HCT116 (cell line): ENCODE measurements at regions not wholly inside any gene's neighbourhood (a gene's known extent, or its start where the extent isn't known, plus 50 kb on each side); places are given as distances from the start of the nearest gene placed in this dataset.

Experiments used
- ATAC-seq: fragments of 200-7000 bp; cut with Tn5 transposase; 2 replicates; pipeline ENCODE4 v1.9.1; 2020; ENCODE audit warnings: mild to moderate bottlenecking, moderate library complexity
- BruUV-seq: library from RNA; stranded (reverse); fragments of 400-500 nt; replicated peaks from 2 replicates; lab custom pipeline; 2021; lab: Mats Ljungman, UMichigan
- CTCF ChIA-PET: fragments of 300-600 bp; sonication (Branson Sonifier 250); formaldehyde crosslinking; loops from one replicate; lab custom pipeline; 2021; ENCODE audit warnings: antibody characterized with exemption; lab: Charles Lee
- POLR2A ChIA-PET: fragments of 300-600, 350-600 bp; sonication (Branson Sonifier 250); formaldehyde crosslinking; loops from one replicate; lab custom pipeline; 2021; ENCODE audit warnings: antibody characterized with exemption; lab: Charles Lee
- RAD21 ChIA-PET, 2 experiments: fragments of 300-600 bp; sonication (Branson Sonifier 250); formaldehyde crosslinking; loops; one replicate each; lab custom pipeline; 2023; ENCODE audit warnings: low total read pairs in 2 of 2; ENCODE audit not compliant: uncharacterized antibody in 2 of 2, unreplicated experiment in 2 of 2, low non-redundant PET in 1 of 2; lab: Charles Lee
- DNase-seq: peaks from one replicate; pipeline ENCODE4 v3.0.0-alpha.2; 2010; ENCODE audit warnings: low read depth, low spot score
- H2AFZ ChIP-seq: fragments of 200-600 bp; shearing (Covaris generic), sonication (generic); 2 replicates; pipeline ENCODE4 v1.6.1; 2017; ENCODE audit warnings: low read depth, mixed run types, mixed read lengths, antibody characterized with exemption, low read length; ENCODE audit not compliant: poor library complexity, severe bottlenecking
- H3K27ac ChIP-seq: 2 replicates; pipeline ENCODE4 v1.5.1; 2012; ENCODE audit warnings: low read depth, low read length
- H3K27me3 ChIP-seq: fragments of 200-600 bp; sonication (generic); 2 replicates; pipeline ENCODE4 v1.6.1; 2016; ENCODE audit warnings: mixed run types, low read length, mixed read lengths; ENCODE audit not compliant: insufficient read depth
- H3K36me3 ChIP-seq, 2 experiments: fragments of 200-500 bp in 1 of 2; fragments of 200-600 bp in 1 of 2; sonication (Bioruptor generic) in 1 of 2; sonication (generic) in 1 of 2; 2 replicates each; pipeline versions ENCODE4 v1.5.1 to v1.6.1; 2014 to 2016; ENCODE audit warnings: low read length in 2 of 2, inconsistent platforms in 1 of 2, mixed read lengths in 1 of 2, mixed run types in 1 of 2; ENCODE audit not compliant: insufficient read depth in 2 of 2, control insufficient read depth in 1 of 2
- H3K4me1 ChIP-seq, 2 experiments: fragments of 200-600 bp in 1 of 2; sonication (generic) in 1 of 2; 2 replicates each; pipeline versions ENCODE4 v1.5.1 to v1.6.1; 2012 to 2017; ENCODE audit warnings: low read length in 2 of 2, inconsistent platforms in 1 of 2, mild to moderate bottlenecking in 1 of 2, mixed read lengths in 1 of 2, mixed run types in 1 of 2, moderate library complexity in 1 of 2; ENCODE audit not compliant: insufficient read depth in 2 of 2, control insufficient read depth in 1 of 2
- H3K4me2 ChIP-seq: fragments of 200-600 bp; sonication (generic); 2 replicates; pipeline ENCODE4 v1.6.1; 2017; ENCODE audit warnings: mixed run types, low read length, mixed read lengths
- H3K4me3 ChIP-seq, 2 experiments: fragments of 200-600 bp in 1 of 2; sonication (generic) in 1 of 2; replicated peaks in 1 of 2; 2 replicates each; pipeline ENCODE4 v1.5.1; 2011 to 2016; ENCODE audit warnings: low read length in 2 of 2, control low read depth in 1 of 2, low read depth in 1 of 2, mild to moderate bottlenecking in 1 of 2, mixed read lengths in 1 of 2, mixed run types in 1 of 2
- H3K79me2 ChIP-seq: fragments of 200-600 bp; sonication (generic); 2 replicates; pipeline ENCODE4 v1.6.1; 2017; ENCODE audit warnings: mild to moderate bottlenecking, mixed run types, low read length, moderate library complexity, mixed read lengths; ENCODE audit not compliant: insufficient read depth
- H3K9ac ChIP-seq: fragments of 200-600 bp; sonication (generic); 2 replicates; pipeline ENCODE4 v1.6.1; 2016; ENCODE audit warnings: low read length, mixed read lengths
- H3K9me2 ChIP-seq: fragments of 200-600 bp; sonication (generic), shearing (Covaris generic); 2 replicates; pipeline ENCODE4 v1.6.1; 2017; ENCODE audit warnings: mixed run types, mild to moderate bottlenecking, moderate library complexity; ENCODE audit not compliant: insufficient read depth
- H3K9me3 ChIP-seq, 2 experiments: fragments of 200-500 bp in 1 of 2; fragments of 200-600 bp in 1 of 2; sonication (Bioruptor generic) in 1 of 2; sonication (generic) in 1 of 2; 2 replicates each; pipeline ENCODE4 v1.6.1; 2014 to 2017; ENCODE audit warnings: low read length in 2 of 2, mixed read lengths in 2 of 2, inconsistent platforms in 1 of 2, low read depth in 1 of 2, mild to moderate bottlenecking in 1 of 2, mixed run types in 1 of 2, moderate library complexity in 1 of 2; ENCODE audit not compliant: control insufficient read depth in 1 of 2, insufficient read depth in 1 of 2
- H4K20me1 ChIP-seq: fragments of 200-600 bp; sonication (generic), shearing (Covaris generic); 2 replicates; pipeline ENCODE4 v1.6.1; 2017; ENCODE audit warnings: mixed run types, mild to moderate bottlenecking, moderate library complexity; ENCODE audit not compliant: insufficient read depth
- CBX3 ChIP-seq: IDR thresholded peaks from 2 replicates; pipeline ENCODE4 v1.6.1; 2012; ENCODE audit warnings: low read depth
- EZH2 ChIP-seq: fragments of 200-600 bp; sonication (generic); IDR thresholded peaks from 2 replicates; pipeline ENCODE4 v1.6.1; 2017; ENCODE audit warnings: antibody characterized with exemption, mixed run types
- EZH2phosphoT487 ChIP-seq: fragments of 200-600 bp; IDR thresholded peaks from 2 replicates; pipeline ENCODE4 v1.6.1; 2018; ENCODE audit warnings: antibody characterized with exemption, borderline replicate concordance
- JUND ChIP-seq: IDR thresholded peaks from 2 replicates; pipeline ENCODE4 v1.6.1; 2012
- POLR2A ChIP-seq: IDR thresholded peaks from 2 replicates; pipeline ENCODE4 v1.7.0; 2011; ENCODE audit warnings: borderline replicate concordance; ENCODE audit not compliant: insufficient read depth, insufficient read length; ENCODE audit errors: extremely low read depth
- SIN3A ChIP-seq: IDR thresholded peaks from 2 replicates; pipeline ENCODE4 v1.6.1; 2012; ENCODE audit warnings: low read depth
- SRF ChIP-seq: IDR thresholded peaks from 2 replicates; pipeline ENCODE4 v1.6.1; 2012; ENCODE audit warnings: low read depth
- TCF7L2 ChIP-seq: IDR thresholded peaks from 2 replicates; pipeline ENCODE4 v1.7.0; 2011; ENCODE audit warnings: borderline replicate concordance, inconsistent platforms; ENCODE audit not compliant: insufficient read depth, insufficient read length; ENCODE audit errors: extremely low read depth
- YY1 ChIP-seq: IDR thresholded peaks from 2 replicates; pipeline ENCODE4 v1.6.1; 2011; ENCODE audit warnings: low read length, low read depth, moderate library complexity, mild to moderate bottlenecking; ENCODE audit not compliant: insufficient replicate concordance; ENCODE audit errors: extremely low read depth
- ZFX ChIP-seq: fragments of 450-650 bp; IDR thresholded peaks from 2 replicates; pipeline ENCODE4 v1.6.1; 2017
- ZNF274 ChIP-seq: fragments of 200-500 bp; sonication (Bioruptor generic); IDR thresholded peaks from 2 replicates; pipeline ENCODE4 v1.6.1; 2014; ENCODE audit warnings: mild to moderate bottlenecking, low read depth, low read length, inconsistent platforms
- intact Hi-C: fragments of 100-400 bp; cut with micrococcal nuclease; formaldehyde crosslinking; loops from 2 replicates; pipeline ENCODE4 v1.10.0; 2022
- TF ChIP-seq, protein P1 (sequence below): IDR thresholded peaks from 2 replicates; pipeline ENCODE4 v1.6.1; 2011; ENCODE audit warnings: mild to moderate bottlenecking, low read length, moderate library complexity; ENCODE audit not compliant: insufficient replicate concordance; ENCODE audit errors: extremely low read depth
- TF ChIP-seq, protein P2 (sequence below): IDR thresholded peaks from 2 replicates; pipeline ENCODE4 v1.6.1; 2012; ENCODE audit warnings: low read depth
- TF ChIP-seq, protein P3 (sequence below), 3 experiments: fragments of 200-600 bp in 1 of 3; sonication (generic) in 1 of 3; IDR thresholded peaks in 2 of 3; conservative IDR thresholded peaks in 1 of 3; 2 replicates each; pipeline ENCODE4 v1.5.1; 2012 to 2017; ENCODE audit warnings: low read depth in 2 of 3, low read length in 2 of 3, antibody characterized with exemption in 1 of 3, borderline replicate concordance in 1 of 3, control low read depth in 1 of 3, mild to moderate bottlenecking in 1 of 3, mixed read lengths in 1 of 3, mixed run types in 1 of 3, moderate library complexity in 1 of 3; ENCODE audit not compliant: insufficient read depth in 1 of 3
- TF ChIP-seq, protein P4 (sequence below): IDR thresholded peaks from 2 replicates; pipeline ENCODE4 v1.6.1; 2012

DNA sequence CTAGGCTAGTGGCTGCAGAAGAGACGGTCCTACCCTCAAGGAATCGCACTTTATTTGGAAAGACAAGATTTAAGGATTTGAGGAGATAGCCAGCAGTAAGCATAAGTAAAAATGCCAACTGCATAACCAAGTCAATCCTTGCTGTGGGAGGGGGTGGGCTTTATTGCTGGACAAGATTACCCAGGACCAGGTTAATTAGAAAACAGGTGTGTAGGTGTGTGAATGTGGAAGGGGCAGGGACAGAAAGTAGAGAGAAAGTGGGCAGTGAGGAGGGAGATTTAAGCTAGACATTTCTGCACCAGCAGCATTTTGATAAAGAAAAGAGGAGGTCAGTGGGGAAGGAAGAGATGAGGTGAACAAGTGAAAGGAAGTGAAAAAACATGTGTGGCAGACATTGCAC is 89.7 kb upstream of the OGFRL1 start:
- TF ChIP-seq EZH2 (no peak), ZFX (no peak), POLR2A (no peak), TCF7L2 (no peak), SIN3A (no peak), CBX3 (no peak), SRF (no peak), JUND (no peak), YY1 (no peak), ZNF274 (no peak), EZH2phosphoT487 (no peak)
- TF ChIP-seq, protein P1, sequence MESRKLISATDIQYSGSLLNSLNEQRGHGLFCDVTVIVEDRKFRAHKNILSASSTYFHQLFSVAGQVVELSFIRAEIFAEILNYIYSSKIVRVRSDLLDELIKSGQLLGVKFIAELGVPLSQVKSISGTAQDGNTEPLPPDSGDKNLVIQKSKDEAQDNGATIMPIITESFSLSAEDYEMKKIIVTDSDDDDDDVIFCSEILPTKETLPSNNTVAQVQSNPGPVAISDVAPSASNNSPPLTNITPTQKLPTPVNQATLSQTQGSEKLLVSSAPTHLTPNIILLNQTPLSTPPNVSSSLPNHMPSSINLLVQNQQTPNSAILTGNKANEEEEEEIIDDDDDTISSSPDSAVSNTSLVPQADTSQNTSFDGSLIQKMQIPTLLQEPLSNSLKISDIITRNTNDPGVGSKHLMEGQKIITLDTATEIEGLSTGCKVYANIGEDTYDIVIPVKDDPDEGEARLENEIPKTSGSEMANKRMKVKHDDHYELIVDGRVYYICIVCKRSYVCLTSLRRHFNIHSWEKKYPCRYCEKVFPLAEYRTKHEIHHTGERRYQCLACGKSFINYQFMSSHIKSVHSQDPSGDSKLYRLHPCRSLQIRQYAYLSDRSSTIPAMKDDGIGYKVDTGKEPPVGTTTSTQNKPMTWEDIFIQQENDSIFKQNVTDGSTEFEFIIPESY: no peak
- TF ChIP-seq, protein P2, sequence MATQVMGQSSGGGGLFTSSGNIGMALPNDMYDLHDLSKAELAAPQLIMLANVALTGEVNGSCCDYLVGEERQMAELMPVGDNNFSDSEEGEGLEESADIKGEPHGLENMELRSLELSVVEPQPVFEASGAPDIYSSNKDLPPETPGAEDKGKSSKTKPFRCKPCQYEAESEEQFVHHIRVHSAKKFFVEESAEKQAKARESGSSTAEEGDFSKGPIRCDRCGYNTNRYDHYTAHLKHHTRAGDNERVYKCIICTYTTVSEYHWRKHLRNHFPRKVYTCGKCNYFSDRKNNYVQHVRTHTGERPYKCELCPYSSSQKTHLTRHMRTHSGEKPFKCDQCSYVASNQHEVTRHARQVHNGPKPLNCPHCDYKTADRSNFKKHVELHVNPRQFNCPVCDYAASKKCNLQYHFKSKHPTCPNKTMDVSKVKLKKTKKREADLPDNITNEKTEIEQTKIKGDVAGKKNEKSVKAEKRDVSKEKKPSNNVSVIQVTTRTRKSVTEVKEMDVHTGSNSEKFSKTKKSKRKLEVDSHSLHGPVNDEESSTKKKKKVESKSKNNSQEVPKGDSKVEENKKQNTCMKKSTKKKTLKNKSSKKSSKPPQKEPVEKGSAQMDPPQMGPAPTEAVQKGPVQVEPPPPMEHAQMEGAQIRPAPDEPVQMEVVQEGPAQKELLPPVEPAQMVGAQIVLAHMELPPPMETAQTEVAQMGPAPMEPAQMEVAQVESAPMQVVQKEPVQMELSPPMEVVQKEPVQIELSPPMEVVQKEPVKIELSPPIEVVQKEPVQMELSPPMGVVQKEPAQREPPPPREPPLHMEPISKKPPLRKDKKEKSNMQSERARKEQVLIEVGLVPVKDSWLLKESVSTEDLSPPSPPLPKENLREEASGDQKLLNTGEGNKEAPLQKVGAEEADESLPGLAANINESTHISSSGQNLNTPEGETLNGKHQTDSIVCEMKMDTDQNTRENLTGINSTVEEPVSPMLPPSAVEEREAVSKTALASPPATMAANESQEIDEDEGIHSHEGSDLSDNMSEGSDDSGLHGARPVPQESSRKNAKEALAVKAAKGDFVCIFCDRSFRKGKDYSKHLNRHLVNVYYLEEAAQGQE: no peak
- TF ChIP-seq, protein P3, sequence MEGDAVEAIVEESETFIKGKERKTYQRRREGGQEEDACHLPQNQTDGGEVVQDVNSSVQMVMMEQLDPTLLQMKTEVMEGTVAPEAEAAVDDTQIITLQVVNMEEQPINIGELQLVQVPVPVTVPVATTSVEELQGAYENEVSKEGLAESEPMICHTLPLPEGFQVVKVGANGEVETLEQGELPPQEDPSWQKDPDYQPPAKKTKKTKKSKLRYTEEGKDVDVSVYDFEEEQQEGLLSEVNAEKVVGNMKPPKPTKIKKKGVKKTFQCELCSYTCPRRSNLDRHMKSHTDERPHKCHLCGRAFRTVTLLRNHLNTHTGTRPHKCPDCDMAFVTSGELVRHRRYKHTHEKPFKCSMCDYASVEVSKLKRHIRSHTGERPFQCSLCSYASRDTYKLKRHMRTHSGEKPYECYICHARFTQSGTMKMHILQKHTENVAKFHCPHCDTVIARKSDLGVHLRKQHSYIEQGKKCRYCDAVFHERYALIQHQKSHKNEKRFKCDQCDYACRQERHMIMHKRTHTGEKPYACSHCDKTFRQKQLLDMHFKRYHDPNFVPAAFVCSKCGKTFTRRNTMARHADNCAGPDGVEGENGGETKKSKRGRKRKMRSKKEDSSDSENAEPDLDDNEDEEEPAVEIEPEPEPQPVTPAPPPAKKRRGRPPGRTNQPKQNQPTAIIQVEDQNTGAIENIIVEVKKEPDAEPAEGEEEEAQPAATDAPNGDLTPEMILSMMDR (IDR thresholded peaks at IDR 0.05 in 2 of 3, conservative IDR thresholded peaks at IDR 0.05 in 1 of 3; ENCODE audit: borderline replicate concordance in 1 of 3, insufficient read depth in 1 of 3, low read depth in 2 of 3, low read length in 2 of 3): no peak
- TF ChIP-seq, protein P4, sequence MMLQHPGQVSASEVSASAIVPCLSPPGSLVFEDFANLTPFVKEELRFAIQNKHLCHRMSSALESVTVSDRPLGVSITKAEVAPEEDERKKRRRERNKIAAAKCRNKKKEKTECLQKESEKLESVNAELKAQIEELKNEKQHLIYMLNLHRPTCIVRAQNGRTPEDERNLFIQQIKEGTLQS: no peak
- intact Hi-C loops: no loop called here
- BruUV-seq: no TSS peak
- H3K4me3 ChIP-seq: no peak overlapping the region
- CTCF ChIA-PET: no interaction called here
- no peak overlapping the region for H2AFZ ChIP-seq
- no peak for ATAC-seq
- RAD21 ChIA-PET: no interaction called here
- H3K27ac ChIP-seq: no peak overlapping the region
- no peak overlapping the region for H3K9ac ChIP-seq
- H3K4me2 ChIP-seq: no peak overlapping the region
- H3K79me2 ChIP-seq: no peaks in the 10 kb centered on the region
- no peaks in the 10 kb centered on the region for H3K9me2 ChIP-seq
- H3K4me1 ChIP-seq: no peaks in the 10 kb centered on the region
- H3K9me3 ChIP-seq: no peaks in the 10 kb centered on the region
- DNase-seq: no peak
- POLR2A ChIA-PET: no interaction called here
- no peaks in the 10 kb centered on the region for H4K20me1 ChIP-seq
- no peaks in the 10 kb centered on the region for H3K36me3 ChIP-seq
- no peaks in the 10 kb centered on the region for H3K27me3 ChIP-seq
